H1 (cell line): ENCODE measurements at regions not wholly inside any gene's neighbourhood (a gene's known extent, or its start where the extent isn't known, plus 50 kb on each side); places are given as distances from the start of the nearest gene placed in this dataset.

Source experiments
- CTBP2 ChIP-seq: IDR thresholded peaks from 2 replicates; pipeline ENCODE4 v1.7.0; 2011; ENCODE audit warnings: borderline replicate concordance, mild to moderate bottlenecking, moderate library complexity, mixed read lengths, low read length; ENCODE audit not compliant: insufficient read depth, insufficient read length
- HDAC2 ChIP-seq, 2 experiments: fragments of 300-600 bp in 1 of 2; sonication (generic) in 1 of 2; IDR thresholded peaks; 2 replicates each; pipeline ENCODE4 v1.6.1; 2011 to 2012; ENCODE audit warnings: low read depth in 2 of 2, low read length in 2 of 2, mild to moderate bottlenecking in 2 of 2, moderate library complexity in 2 of 2, borderline replicate concordance in 1 of 2, inconsistent platforms in 1 of 2
- SIN3A ChIP-seq, 2 experiments: IDR thresholded peaks in 1 of 2; conservative IDR thresholded peaks in 1 of 2; 2 replicates each; pipeline ENCODE4 v1.6.1; 2011 to 2012; ENCODE audit warnings: low read length in 2 of 2, improper control_type of control experiment in 1 of 2, low read depth in 1 of 2, mild to moderate bottlenecking in 1 of 2
- TF ChIP-seq, protein P1 (sequence below): fragments of 300-600 bp; sonication (generic); IDR thresholded peaks from 2 replicates; pipeline ENCODE4 v1.7.1; 2012; ENCODE audit warnings: low read length, moderate library complexity, mild to moderate bottlenecking, inconsistent platforms; ENCODE audit not compliant: insufficient replicate concordance
- TF ChIP-seq, protein P2 (sequence below), 3 experiments: IDR thresholded peaks; 1 replicate in 2 of 3; 2 replicates in 1 of 3; pipeline versions ENCODE4 v1.5.1 to v1.6.1; 2011; ENCODE audit warnings: low read length in 3 of 3, mild to moderate bottlenecking in 3 of 3, inconsistent platforms in 2 of 3, low read depth in 1 of 3, moderate library complexity in 1 of 3; ENCODE audit not compliant: insufficient read depth in 1 of 3; ENCODE audit errors: control extremely low read depth in 1 of 3

- TF ChIP-seq, protein P1, sequence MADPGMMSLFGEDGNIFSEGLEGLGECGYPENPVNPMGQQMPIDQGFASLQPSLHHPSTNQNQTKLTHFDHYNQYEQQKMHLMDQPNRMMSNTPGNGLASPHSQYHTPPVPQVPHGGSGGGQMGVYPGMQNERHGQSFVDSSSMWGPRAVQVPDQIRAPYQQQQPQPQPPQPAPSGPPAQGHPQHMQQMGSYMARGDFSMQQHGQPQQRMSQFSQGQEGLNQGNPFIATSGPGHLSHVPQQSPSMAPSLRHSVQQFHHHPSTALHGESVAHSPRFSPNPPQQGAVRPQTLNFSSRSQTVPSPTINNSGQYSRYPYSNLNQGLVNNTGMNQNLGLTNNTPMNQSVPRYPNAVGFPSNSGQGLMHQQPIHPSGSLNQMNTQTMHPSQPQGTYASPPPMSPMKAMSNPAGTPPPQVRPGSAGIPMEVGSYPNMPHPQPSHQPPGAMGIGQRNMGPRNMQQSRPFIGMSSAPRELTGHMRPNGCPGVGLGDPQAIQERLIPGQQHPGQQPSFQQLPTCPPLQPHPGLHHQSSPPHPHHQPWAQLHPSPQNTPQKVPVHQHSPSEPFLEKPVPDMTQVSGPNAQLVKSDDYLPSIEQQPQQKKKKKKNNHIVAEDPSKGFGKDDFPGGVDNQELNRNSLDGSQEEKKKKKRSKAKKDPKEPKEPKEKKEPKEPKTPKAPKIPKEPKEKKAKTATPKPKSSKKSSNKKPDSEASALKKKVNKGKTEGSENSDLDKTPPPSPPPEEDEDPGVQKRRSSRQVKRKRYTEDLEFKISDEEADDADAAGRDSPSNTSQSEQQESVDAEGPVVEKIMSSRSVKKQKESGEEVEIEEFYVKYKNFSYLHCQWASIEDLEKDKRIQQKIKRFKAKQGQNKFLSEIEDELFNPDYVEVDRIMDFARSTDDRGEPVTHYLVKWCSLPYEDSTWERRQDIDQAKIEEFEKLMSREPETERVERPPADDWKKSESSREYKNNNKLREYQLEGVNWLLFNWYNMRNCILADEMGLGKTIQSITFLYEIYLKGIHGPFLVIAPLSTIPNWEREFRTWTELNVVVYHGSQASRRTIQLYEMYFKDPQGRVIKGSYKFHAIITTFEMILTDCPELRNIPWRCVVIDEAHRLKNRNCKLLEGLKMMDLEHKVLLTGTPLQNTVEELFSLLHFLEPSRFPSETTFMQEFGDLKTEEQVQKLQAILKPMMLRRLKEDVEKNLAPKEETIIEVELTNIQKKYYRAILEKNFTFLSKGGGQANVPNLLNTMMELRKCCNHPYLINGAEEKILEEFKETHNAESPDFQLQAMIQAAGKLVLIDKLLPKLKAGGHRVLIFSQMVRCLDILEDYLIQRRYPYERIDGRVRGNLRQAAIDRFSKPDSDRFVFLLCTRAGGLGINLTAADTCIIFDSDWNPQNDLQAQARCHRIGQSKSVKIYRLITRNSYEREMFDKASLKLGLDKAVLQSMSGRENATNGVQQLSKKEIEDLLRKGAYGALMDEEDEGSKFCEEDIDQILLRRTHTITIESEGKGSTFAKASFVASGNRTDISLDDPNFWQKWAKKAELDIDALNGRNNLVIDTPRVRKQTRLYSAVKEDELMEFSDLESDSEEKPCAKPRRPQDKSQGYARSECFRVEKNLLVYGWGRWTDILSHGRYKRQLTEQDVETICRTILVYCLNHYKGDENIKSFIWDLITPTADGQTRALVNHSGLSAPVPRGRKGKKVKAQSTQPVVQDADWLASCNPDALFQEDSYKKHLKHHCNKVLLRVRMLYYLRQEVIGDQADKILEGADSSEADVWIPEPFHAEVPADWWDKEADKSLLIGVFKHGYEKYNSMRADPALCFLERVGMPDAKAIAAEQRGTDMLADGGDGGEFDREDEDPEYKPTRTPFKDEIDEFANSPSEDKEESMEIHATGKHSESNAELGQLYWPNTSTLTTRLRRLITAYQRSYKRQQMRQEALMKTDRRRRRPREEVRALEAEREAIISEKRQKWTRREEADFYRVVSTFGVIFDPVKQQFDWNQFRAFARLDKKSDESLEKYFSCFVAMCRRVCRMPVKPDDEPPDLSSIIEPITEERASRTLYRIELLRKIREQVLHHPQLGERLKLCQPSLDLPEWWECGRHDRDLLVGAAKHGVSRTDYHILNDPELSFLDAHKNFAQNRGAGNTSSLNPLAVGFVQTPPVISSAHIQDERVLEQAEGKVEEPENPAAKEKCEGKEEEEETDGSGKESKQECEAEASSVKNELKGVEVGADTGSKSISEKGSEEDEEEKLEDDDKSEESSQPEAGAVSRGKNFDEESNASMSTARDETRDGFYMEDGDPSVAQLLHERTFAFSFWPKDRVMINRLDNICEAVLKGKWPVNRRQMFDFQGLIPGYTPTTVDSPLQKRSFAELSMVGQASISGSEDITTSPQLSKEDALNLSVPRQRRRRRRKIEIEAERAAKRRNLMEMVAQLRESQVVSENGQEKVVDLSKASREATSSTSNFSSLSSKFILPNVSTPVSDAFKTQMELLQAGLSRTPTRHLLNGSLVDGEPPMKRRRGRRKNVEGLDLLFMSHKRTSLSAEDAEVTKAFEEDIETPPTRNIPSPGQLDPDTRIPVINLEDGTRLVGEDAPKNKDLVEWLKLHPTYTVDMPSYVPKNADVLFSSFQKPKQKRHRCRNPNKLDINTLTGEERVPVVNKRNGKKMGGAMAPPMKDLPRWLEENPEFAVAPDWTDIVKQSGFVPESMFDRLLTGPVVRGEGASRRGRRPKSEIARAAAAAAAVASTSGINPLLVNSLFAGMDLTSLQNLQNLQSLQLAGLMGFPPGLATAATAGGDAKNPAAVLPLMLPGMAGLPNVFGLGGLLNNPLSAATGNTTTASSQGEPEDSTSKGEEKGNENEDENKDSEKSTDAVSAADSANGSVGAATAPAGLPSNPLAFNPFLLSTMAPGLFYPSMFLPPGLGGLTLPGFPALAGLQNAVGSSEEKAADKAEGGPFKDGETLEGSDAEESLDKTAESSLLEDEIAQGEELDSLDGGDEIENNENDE = no peak
- no peak for TF ChIP-seq SIN3A (conservative IDR thresholded peaks at IDR 0.05 in 1 of 2, IDR thresholded peaks at IDR 0.05 in 1 of 2; ENCODE audit: low read depth in 1 of 2, low read length in 2 of 2)
- TF ChIP-seq CTBP2 = no peak
- no peak for TF ChIP-seq HDAC2 (IDR thresholded peaks at IDR 0.05; ENCODE audit: borderline replicate concordance in 1 of 2, low read depth in 2 of 2, low read length in 2 of 2)
- TF ChIP-seq, protein P2, sequence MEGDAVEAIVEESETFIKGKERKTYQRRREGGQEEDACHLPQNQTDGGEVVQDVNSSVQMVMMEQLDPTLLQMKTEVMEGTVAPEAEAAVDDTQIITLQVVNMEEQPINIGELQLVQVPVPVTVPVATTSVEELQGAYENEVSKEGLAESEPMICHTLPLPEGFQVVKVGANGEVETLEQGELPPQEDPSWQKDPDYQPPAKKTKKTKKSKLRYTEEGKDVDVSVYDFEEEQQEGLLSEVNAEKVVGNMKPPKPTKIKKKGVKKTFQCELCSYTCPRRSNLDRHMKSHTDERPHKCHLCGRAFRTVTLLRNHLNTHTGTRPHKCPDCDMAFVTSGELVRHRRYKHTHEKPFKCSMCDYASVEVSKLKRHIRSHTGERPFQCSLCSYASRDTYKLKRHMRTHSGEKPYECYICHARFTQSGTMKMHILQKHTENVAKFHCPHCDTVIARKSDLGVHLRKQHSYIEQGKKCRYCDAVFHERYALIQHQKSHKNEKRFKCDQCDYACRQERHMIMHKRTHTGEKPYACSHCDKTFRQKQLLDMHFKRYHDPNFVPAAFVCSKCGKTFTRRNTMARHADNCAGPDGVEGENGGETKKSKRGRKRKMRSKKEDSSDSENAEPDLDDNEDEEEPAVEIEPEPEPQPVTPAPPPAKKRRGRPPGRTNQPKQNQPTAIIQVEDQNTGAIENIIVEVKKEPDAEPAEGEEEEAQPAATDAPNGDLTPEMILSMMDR (IDR thresholded peaks at IDR 0.05; ENCODE audit: control extremely low read depth in 1 of 3, insufficient read depth in 1 of 3, low read depth in 1 of 3, low read length in 3 of 3) = no peak
Observed at GRCh38 chr4:126037231-126037630, 722.5 kb downstream of the FAT4 start (continued).
